ENCODE measurements at regions not wholly inside any gene's neighbourhood (a gene's known extent, or its start where the extent isn't known, plus 50 kb on each side); places are given as distances from the start of the nearest gene placed in this dataset.

- peaks cover 52% of the 10 kb centered on the region for H3K4me1 ChIP-seq (ENCODE audit: control insufficient read depth, insufficient read depth, low read length)
- no peak overlapping the region for H3K27ac ChIP-seq (ENCODE audit: low read depth, low read length)
- H3K9me3 ChIP-seq (ENCODE audit: control insufficient read depth, insufficient read depth, low read length) = no peaks in the 10 kb centered on the region
- H3K4me3 ChIP-seq (ENCODE audit: low read depth, low read length) = no peak overlapping the region
- H3K36me3 ChIP-seq (ENCODE audit: control insufficient read depth, insufficient read depth, low read length) = peaks cover 8% of the 10 kb centered on the region
- H3K27me3 ChIP-seq (ENCODE audit: control insufficient read depth, insufficient read depth, low read length) = no peaks in the 10 kb centered on the region
- H3K9ac ChIP-seq (ENCODE audit: low read depth, low read length) = no peak overlapping the region
These were observed 475.1 kb downstream of the SHQ1 start for GRCh38 chr3:72373139-72373538.

DNA sequence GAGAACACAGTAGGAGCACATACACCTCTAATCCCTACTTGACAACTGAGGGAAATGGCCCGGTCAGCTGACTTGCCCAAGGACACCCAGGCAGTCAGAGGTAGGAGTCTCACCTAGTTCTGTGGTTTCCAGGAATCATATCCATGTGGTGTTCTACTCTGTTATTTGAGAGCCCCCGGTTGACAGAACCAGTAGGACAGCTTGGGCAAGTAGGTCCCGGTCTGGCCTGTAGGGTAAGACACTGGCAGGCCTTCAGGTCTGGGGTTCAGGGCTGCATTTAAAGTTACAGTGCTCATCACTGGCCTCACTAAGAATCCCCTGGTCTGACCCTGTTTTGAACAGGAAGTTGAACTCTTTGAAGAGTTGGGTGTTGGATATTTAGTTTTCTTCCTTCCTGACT lies 476.1 kb downstream of the SHQ1 start:
- no peaks in the 10 kb centered on the region for H3K36me3 ChIP-seq (ENCODE audit: control insufficient read depth, insufficient read depth, low read length)
- H3K4me1 ChIP-seq (ENCODE audit: control insufficient read depth, insufficient read depth, low read length) = peaks cover 45% of the 10 kb centered on the region
- no peak overlapping the region for H3K9ac ChIP-seq (ENCODE audit: low read depth, low read length)

DNA sequence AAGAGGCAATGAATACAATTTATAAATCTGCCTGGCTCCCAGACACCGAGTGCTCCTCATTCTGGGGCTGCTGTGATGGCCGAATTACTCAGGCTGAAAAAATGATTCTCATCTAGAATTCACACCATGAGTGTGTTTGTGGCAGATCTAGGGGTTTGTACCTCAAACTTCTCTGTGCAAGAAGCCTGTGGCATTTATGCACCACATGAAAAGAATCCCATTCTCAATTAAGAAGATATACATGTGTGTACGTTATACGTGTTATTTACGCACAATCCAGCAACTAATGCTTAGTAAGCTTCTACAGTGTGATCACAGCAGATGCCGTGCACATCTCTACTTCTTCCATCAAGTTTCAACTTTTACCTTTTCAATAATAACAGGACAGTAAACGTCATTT lies 476.8 kb downstream of the SHQ1 start:
- Histone ChIP-seq H3K9ac (ENCODE audit: low read depth, low read length) (no peak overlapping the region), H3K4me1 (ENCODE audit: control insufficient read depth, insufficient read depth, low read length) (peaks cover 37% of the 10 kb centered on the region), H3K27ac (ENCODE audit: low read depth, low read length) (no peak overlapping the region), H3K27me3 (ENCODE audit: control insufficient read depth, insufficient read depth, low read length) (no peaks in the 10 kb centered on the region), H3K36me3 (ENCODE audit: control insufficient read depth, insufficient read depth, low read length) (no peaks in the 10 kb centered on the region), H3K4me3 (ENCODE audit: low read depth, low read length) (no peak overlapping the region), H3K9me3 (ENCODE audit: control insufficient read depth, insufficient read depth, low read length) (no peaks in the 10 kb centered on the region)

More for the DNA sequence above, 476.1 kb downstream of the SHQ1 start:
- H3K27ac ChIP-seq (ENCODE audit: low read depth, low read length) = no peak overlapping the region
- no peaks in the 10 kb centered on the region for H3K27me3 ChIP-seq (ENCODE audit: control insufficient read depth, insufficient read depth, low read length)
- H3K9me3 ChIP-seq (ENCODE audit: control insufficient read depth, insufficient read depth, low read length) = no peaks in the 10 kb centered on the region
- no peak overlapping the region for H3K4me3 ChIP-seq (ENCODE audit: low read depth, low read length)

- Histone ChIP-seq H3K27ac (ENCODE audit: low read depth, low read length) (no peak overlapping the region), H3K4me1 (ENCODE audit: control insufficient read depth, insufficient read depth, low read length) (peaks cover 33% of the 10 kb centered on the region), H3K36me3 (ENCODE audit: control insufficient read depth, insufficient read depth, low read length) (no peaks in the 10 kb centered on the region), H3K9me3 (ENCODE audit: control insufficient read depth, insufficient read depth, low read length) (no peaks in the 10 kb centered on the region), H3K9ac (ENCODE audit: low read depth, low read length) (no peak overlapping the region), H3K4me3 (ENCODE audit: low read depth, low read length) (no peak overlapping the region), H3K27me3 (ENCODE audit: control insufficient read depth, insufficient read depth, low read length) (no peaks in the 10 kb centered on the region)
These were observed 477.3 kb downstream of the SHQ1 start for GRCh38 chr3:72370947-72371346.

DNA sequence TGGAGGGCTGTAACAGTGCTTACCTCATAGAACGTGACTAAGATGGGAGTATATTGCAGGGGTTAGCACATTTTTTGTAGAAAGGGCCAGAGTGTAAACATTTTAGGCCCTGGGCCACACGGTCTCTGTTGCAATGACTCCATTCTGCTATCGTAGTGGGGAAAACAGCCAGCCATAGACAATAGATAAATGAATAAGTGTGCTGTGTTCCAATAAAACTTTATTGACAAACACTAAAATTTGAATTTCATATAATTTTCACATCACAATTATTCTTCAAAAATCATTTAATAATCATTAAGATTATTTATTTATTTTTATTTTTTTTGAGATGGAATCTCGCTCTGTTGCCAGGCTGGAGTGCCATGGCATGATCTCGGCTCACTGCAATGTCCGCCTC lies 478.6 kb downstream of the SHQ1 start:
- Histone ChIP-seq H3K4me1 (ENCODE audit: control insufficient read depth, insufficient read depth, low read length) (peaks cover 20% of the 10 kb centered on the region), H3K9ac (ENCODE audit: low read depth, low read length) (no peak overlapping the region), H3K4me3 (ENCODE audit: low read depth, low read length) (no peak overlapping the region), H3K27ac (ENCODE audit: low read depth, low read length) (no peak overlapping the region), H3K9me3 (ENCODE audit: control insufficient read depth, insufficient read depth, low read length) (no peaks in the 10 kb centered on the region), H3K27me3 (ENCODE audit: control insufficient read depth, insufficient read depth, low read length) (no peaks in the 10 kb centered on the region), H3K36me3 (ENCODE audit: control insufficient read depth, insufficient read depth, low read length) (no peaks in the 10 kb centered on the region)

GRCh38 chr3:72368331-72368975 lies 479.8 kb downstream of the SHQ1 start:
- no peak overlapping the region for H3K4me3 ChIP-seq (ENCODE audit: low read depth, low read length)
- peaks cover 9% of the 10 kb centered on the region for H3K4me1 ChIP-seq (ENCODE audit: control insufficient read depth, insufficient read depth, low read length)
- H3K36me3 ChIP-seq (ENCODE audit: control insufficient read depth, insufficient read depth, low read length) = no peaks in the 10 kb centered on the region
- H3K9ac ChIP-seq (ENCODE audit: low read depth, low read length) = no peak overlapping the region
- H3K9me3 ChIP-seq (ENCODE audit: control insufficient read depth, insufficient read depth, low read length) = no peaks in the 10 kb centered on the region
- no peak overlapping the region for H3K27ac ChIP-seq (ENCODE audit: low read depth, low read length)
- no peaks in the 10 kb centered on the region for H3K27me3 ChIP-seq (ENCODE audit: control insufficient read depth, insufficient read depth, low read length)

DNA sequence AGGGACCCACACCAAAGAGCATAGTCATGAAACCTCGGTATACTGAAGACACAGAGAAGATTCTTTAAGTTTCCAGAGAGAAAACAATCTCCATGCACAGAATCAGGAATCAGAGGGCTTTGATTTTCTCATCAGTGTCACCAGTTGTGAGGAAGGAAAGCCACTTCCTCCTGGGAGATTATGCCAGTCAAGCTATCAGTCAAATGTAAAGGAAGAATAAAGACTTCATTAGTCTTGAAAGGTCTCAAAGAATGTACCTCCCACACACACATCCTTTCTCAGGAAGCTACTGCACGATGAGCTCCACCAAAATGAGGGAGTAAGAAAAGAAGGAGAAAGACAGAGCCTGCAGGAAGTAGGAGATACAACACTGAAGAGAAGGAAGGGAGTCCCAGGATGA lies 486.3 kb downstream of the SHQ1 start:
- Histone ChIP-seq H3K4me3 (ENCODE audit: low read depth, low read length) (no peak overlapping the region), H3K27ac (ENCODE audit: low read depth, low read length) (no peak overlapping the region), H3K9ac (ENCODE audit: low read depth, low read length) (no peak overlapping the region), H3K36me3 (ENCODE audit: control insufficient read depth, insufficient read depth, low read length) (no peaks in the 10 kb centered on the region), H3K27me3 (ENCODE audit: control insufficient read depth, insufficient read depth, low read length) (no peaks in the 10 kb centered on the region), H3K4me1 (ENCODE audit: control insufficient read depth, insufficient read depth, low read length) (no peaks in the 10 kb centered on the region), H3K9me3 (ENCODE audit: control insufficient read depth, insufficient read depth, low read length) (no peaks in the 10 kb centered on the region)

DNA sequence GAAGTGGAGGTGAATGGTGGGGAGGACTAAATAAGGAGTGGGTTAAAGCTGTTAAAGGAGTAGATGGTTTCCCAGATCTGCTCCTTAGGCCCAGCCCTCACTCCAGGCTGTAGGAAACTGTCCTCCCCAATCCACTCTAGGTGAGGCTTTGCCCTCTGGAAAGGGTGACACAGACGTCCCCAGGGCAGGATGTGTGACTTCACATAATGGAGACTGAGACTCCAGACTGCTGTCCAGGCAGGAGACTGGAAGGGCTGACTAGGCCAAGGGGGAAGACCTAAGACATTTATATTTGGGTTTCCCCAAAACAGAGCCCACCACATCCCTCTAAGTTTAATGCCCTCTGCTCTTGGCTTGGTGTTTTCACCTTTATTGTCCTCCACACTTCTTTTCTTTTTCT lies 488.5 kb downstream of the SHQ1 start:
- Histone ChIP-seq H3K4me1 (ENCODE audit: control insufficient read depth, insufficient read depth, low read length) (no peaks in the 10 kb centered on the region), H3K36me3 (ENCODE audit: control insufficient read depth, insufficient read depth, low read length) (no peaks in the 10 kb centered on the region), H3K9ac (ENCODE audit: low read depth, low read length) (no peak overlapping the region), H3K27me3 (ENCODE audit: control insufficient read depth, insufficient read depth, low read length) (no peaks in the 10 kb centered on the region), H3K4me3 (ENCODE audit: low read depth, low read length) (no peak overlapping the region), H3K27ac (ENCODE audit: low read depth, low read length) (no peak overlapping the region), H3K9me3 (ENCODE audit: control insufficient read depth, insufficient read depth, low read length) (no peaks in the 10 kb centered on the region)

DNA sequence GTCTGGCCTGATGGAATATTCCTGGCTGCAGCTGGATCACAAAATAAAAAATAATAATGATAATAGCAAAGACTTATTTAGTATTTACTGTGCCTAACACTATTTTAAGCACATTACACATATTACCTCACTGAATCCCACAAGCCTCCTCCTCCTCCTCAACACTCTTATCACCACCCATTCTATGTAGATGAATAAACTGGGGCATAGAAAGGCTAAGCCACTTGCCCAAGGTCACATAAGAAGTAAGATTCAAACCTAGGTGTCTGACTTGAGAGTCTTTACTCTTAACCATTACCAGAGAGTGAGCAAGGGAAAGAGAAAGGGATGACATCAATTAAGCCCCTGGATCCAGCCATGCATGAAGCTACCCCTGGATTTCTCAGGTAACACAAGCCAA lies 493.1 kb downstream of the SHQ1 start:
- H3K27ac ChIP-seq (ENCODE audit: low read depth, low read length) = no peak overlapping the region
- H3K9ac ChIP-seq (ENCODE audit: low read depth, low read length) = no peak overlapping the region
- H3K27me3 ChIP-seq (ENCODE audit: control insufficient read depth, insufficient read depth, low read length) = no peaks in the 10 kb centered on the region
- no peaks in the 10 kb centered on the region for H3K9me3 ChIP-seq (ENCODE audit: control insufficient read depth, insufficient read depth, low read length)
- H3K4me1 ChIP-seq (ENCODE audit: control insufficient read depth, insufficient read depth, low read length) = no peaks in the 10 kb centered on the region
- H3K4me3 ChIP-seq (ENCODE audit: low read depth, low read length) = no peak overlapping the region
- H3K36me3 ChIP-seq (ENCODE audit: control insufficient read depth, insufficient read depth, low read length) = no peaks in the 10 kb centered on the region

DNA sequence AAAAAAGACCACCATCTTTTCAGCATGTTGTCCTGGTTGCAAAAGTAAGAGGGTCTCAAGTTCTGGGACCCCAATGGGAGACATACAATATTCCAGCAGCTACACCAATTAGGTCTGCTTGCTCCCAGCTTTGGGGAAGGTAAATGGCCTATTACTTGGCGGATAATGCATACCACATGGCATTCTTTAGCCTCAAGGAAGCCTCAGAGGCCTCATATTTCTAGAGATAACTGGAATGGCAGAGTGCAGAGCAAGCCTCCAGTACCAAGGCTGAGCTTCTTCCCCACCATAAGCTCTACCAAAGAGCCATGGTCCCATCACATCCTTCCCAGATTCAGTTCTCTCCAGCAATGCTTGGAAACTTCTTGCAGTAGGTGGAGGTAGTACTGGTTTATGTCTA lies 493.8 kb downstream of the SHQ1 start:
- no peaks in the 10 kb centered on the region for H3K36me3 ChIP-seq (ENCODE audit: control insufficient read depth, insufficient read depth, low read length)
- no peak overlapping the region for H3K9ac ChIP-seq (ENCODE audit: low read depth, low read length)
- H3K27ac ChIP-seq (ENCODE audit: low read depth, low read length) = no peak overlapping the region
- no peak overlapping the region for H3K4me3 ChIP-seq (ENCODE audit: low read depth, low read length)
- H3K9me3 ChIP-seq (ENCODE audit: control insufficient read depth, insufficient read depth, low read length) = no peaks in the 10 kb centered on the region
- H3K4me1 ChIP-seq (ENCODE audit: control insufficient read depth, insufficient read depth, low read length) = no peaks in the 10 kb centered on the region
- H3K27me3 ChIP-seq (ENCODE audit: control insufficient read depth, insufficient read depth, low read length) = no peaks in the 10 kb centered on the region

- Histone ChIP-seq H3K4me3 (ENCODE audit: low read depth, low read length) (no peak overlapping the region), H3K4me1 (ENCODE audit: control insufficient read depth, insufficient read depth, low read length) (no peaks in the 10 kb centered on the region), H3K27me3 (ENCODE audit: control insufficient read depth, insufficient read depth, low read length) (no peaks in the 10 kb centered on the region), H3K27ac (ENCODE audit: low read depth, low read length) (no peak overlapping the region), H3K36me3 (ENCODE audit: control insufficient read depth, insufficient read depth, low read length) (no peaks in the 10 kb centered on the region), H3K9me3 (ENCODE audit: control insufficient read depth, insufficient read depth, low read length) (no peaks in the 10 kb centered on the region), H3K9ac (ENCODE audit: low read depth, low read length) (no peak overlapping the region)
These were observed 494.8 kb downstream of the SHQ1 start for GRCh38 chr3:72353236-72354128.

All from HUES48 (cell line).